HG03571 (cell line): ENCODE measurements at regions not wholly inside any gene's neighbourhood (a gene's known extent, or its start where the extent isn't known, plus 50 kb on each side); places are given as distances from the start of the nearest gene placed in this dataset.
"Not testable (repeated sequence)": the region's sequence is repeated elsewhere in the genome, so short reads cannot be mapped to it uniquely, and the experiment has no call there.

Experiments
- ATAC-seq: cut with Tn5 transposase; IDR thresholded peaks from one replicate; pipeline ENCODE4 v1.9.1; 2021; ENCODE audit not compliant: unreplicated experiment

GRCh38 chr3:87503900-87504498 is 227.6 kb upstream of the POU1F1 start:
- no peak for ATAC-seq

- ATAC-seq = no peak
Measured at GRCh38 chr3:87501076-87501475, 224.7 kb upstream of the POU1F1 start.

DNA sequence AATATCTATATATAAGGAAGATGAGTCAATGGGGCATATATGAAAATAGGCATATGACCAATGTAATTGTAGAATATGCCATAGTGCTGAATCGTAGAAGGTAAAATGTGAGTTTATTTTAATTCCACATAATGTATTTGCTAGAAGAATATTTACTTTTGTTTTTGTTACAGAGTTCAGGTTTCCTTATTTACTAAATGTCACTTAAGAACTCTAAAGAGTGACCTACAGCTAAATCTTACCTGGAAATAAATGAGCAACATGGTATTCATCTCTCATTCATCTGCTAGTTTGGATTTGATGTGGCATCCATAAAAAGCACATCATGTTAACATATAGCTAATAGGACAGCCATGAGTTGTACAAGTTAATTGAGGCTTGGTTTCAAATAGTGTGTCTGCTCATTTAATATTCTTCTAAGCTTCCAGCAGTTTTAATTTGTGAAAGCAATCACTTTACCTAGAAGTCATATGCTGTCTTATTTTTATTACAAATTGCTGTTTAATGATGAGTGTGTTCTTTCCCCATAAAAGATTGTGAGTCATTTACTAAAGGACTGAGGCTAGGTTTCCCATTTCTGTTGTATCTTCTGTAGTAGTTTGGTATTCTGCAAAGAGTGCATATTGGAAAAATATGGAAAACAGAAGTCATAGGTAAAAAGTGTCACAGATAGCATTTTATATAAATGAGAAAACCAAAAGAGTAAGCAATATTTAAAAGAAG is 222.1 kb upstream of the POU1F1 start:
- no peak for ATAC-seq

DNA sequence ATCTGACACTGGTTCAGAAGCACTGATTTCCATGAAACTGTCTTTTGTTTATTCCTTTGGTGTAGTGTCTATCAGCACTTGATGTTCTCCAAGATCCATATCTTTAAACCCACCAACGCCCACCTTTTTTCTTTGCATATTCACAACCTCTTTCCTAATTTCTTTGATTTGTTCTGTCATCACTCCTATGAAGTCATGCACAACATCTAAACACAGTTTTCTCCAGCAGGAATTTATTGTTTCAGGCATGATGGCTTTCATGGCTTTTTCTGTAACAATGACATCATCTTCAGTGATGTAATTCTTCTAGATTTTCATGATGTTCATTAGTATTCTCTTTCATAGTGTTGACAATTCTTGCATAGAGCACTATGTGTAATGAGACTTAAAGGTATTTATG is 219.6 kb upstream of the POU1F1 start:
- ATAC-seq = no peak

- no peak for ATAC-seq
Measured at GRCh38 chr3:87494264-87494663, 217.9 kb upstream of the POU1F1 start.

- ATAC-seq = no peak
Measured at GRCh38 chr3:87491843-87492242, 215.5 kb upstream of the POU1F1 start.

- ATAC-seq = no peak
Measured at GRCh38 chr3:87489892-87490291, 213.5 kb upstream of the POU1F1 start.

- ATAC-seq = no peak
Measured at GRCh38 chr3:87488765-87489164, 212.4 kb upstream of the POU1F1 start.

DNA sequence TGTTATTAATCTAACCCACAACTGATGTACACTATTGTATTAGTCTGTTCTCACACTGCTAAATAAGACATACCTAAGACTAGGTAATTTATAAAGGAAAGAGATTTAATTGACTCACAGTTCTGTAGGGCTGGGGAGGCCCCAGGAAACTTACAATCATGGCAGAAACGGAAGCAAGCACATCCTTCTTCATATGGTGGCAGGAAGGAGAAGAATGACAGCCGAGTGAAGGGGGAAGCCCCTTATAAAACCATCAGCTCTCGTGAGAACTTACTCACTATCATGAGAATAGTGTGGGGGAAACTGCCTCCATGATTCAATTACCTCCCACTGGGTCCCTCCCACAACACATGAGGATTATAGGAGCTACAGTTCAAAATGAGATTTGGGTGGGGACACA is 210.3 kb upstream of the POU1F1 start:
- ATAC-seq = not testable (repeated sequence)

DNA sequence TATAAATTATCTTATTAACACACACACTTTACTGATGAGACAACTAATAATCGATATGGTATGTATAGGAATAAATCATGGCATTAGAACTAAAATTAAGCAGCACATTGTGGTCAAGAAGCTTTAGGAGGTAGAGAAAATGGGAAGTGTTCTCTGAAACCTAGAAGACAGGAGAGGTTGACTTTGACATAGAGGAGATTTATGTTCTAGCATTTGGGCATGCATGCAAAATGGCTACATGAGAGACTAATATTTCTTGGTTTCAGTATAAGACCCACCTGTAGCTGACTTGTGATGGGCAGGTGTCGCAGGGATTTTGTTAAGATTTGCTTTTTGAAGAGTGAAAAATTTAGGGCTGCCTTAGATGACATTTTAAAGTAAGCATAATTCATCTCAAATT is 209.7 kb upstream of the POU1F1 start:
- no peak for ATAC-seq

- ATAC-seq = no peak
Measured at GRCh38 chr3:87478716-87479115, 202.3 kb upstream of the POU1F1 start.

DNA sequence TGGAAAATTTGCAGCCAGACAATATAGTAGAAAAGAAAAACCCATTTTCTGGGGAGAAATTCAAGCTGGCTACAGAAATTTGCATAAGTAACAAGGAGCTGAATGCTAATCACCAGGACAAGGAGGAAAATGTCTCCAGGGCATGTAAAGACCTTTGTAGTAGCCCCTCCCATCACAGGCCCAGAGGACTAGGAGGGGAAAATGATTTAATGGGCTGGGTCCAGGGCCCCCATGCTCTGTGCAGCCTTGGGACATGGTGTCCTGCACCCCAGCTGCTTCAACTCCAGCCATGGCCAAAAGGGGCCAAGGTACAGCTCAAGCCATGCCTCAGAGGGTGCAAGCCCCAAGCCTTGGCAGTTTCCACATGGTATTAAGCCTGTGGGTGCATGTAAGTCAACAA is 197.6 kb upstream of the POU1F1 start:
- ATAC-seq = no peak

- no peak for ATAC-seq
Measured at GRCh38 chr3:87468938-87469337, 192.6 kb upstream of the POU1F1 start.

DNA sequence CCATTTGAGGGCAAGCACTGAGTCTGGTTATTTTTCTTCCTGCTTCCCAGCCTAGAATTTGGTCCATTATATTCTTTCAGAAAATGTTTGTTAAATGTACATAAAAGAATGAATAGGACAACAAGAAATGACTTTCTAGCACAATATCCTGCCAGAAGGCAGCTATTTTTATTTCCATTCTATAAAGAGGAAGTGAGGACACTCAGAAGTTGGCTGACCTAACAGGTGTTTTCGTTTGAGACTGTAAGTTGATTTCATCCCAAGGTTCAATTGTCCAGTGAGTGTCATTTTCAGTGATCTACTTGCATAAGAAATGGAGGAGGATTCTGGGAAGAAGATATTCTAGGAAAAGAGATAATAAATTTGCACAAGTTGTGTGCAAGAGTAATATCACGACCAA is 191.9 kb upstream of the POU1F1 start:
- ATAC-seq = no peak

GRCh38 chr3:87462228-87462627 is 185.8 kb upstream of the POU1F1 start:
- no peak for ATAC-seq

DNA sequence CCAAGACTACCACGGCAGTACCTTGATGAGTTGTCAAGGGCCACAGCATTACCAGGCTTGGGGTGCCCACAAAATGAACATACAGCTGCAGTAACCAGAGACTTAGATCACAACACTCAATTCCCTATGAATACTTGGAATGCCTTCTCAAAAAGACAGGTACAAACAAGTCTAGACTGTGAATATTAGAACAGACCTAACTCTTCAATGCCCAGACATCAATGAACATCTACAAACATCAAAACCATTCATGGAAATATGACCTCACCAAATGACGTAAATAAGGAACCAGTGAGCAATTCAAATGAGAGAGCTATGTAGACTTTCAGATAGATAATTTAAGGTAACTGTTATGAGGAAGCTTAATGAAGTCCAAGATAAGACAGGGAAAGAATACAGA is 185.1 kb upstream of the POU1F1 start:
- ATAC-seq = no peak

GRCh38 chr3:87461036-87461435 is 184.7 kb upstream of the POU1F1 start:
- no peak for ATAC-seq

DNA sequence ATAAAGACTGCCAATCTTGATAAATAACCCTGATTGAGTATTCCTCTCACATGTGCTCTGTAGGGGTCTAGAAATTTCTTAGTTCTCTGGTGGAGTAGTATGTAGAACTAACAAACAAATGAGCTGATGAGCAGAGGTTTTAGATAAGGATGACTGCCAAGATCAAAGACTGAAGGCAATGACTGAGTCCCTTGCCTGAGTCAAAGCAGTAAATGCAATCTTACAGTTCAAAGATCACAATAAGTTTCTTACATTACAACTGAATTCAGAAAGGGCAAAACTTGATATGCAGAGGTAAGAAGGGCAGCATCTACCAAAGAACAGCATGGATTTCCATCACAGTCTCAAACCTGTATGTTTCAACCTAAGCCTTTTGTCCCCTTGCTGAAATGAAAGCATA is 172.2 kb upstream of the POU1F1 start:
- no peak for ATAC-seq

DNA sequence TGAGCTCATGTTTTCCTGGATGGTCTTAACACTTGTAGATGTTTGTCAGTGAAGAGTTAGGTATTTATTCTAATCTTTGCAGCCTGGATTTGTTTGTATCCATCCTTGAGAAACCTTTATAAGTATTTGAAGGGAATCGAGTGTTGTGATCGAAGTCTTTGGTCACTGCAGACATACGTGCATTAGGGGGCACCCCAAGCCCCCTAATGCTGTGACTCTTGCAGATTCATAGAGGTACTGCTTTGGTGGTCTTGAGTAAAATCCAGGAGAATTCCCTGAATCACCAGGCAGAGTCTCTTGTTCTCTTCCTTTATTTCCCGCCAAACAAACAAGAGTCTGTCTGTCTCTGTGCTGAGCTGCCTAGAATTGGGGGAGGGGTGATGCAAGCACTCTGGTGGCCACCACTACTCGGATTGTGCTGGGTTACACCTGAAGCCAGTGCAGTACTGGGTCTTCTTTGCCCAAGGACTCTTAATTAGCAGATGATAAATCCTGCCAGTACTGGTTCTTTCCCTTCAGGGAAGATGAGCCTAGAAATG is 170.5 kb upstream of the POU1F1 start:
- no peak for ATAC-seq

DNA sequence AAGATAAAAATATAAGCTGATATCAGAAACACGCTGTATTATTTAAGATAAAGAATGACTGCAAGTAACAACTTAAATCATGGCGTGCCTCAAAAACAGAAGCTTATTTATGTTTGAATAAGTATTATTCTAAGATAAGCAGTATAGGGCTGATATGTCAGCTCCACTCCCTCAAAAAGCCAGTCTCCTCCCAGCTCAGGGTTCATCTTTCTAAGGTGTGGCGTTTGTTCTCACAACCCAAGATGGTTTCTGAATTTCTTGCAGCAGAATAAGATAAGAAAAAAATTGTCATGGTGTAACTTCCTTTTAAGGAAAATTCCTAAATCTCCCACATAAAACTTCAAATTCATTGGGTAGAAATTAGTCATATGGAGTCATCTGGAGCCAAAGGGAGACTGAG is 166.1 kb upstream of the POU1F1 start:
- no peak for ATAC-seq

- no peak for ATAC-seq
Measured at GRCh38 chr3:87437765-87438164, 161.4 kb upstream of the POU1F1 start.

GRCh38 chr3:87436781-87437543 is 160.6 kb upstream of the POU1F1 start:
- ATAC-seq = no peak
